ENCODE measurements at regions not wholly inside any gene's neighbourhood (a gene's known extent, or its start where the extent isn't known, plus 50 kb on each side); places are given as distances from the start of the nearest gene placed in this dataset.
"Not testable (repeated sequence)": the region's sequence is repeated elsewhere in the genome, so short reads cannot be mapped to it uniquely, and the experiment has no call there.

- DNase-seq, result not testable (repeated sequence)
Observed at GRCh38 chrX:128954697-128955096, 568.6 kb downstream of the SMARCA1 start.

DNA sequence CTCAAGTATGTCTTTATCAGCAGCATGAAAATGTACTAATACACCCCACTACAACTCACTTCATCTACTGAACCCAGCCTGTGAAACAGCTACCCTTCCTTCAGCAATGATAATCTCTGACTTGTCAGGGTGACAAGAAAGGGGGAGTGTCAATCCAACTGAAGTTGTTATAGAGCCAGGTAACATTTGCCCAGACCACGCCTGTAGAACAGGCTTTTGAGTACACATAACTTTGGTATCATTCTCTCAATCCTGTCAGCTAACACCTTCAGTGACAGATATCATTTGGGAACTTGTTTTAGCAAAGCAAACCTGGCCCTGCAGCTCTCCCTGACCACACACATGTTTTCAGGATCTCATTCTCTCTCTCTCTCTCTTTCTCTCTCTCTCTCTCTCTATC lies 592.2 kb downstream of the SMARCA1 start:
- DNase-seq, result no peak

- DNase-seq, result no peak
Observed at GRCh38 chrX:128929271-128930057, 593.8 kb downstream of the SMARCA1 start.

GRCh38 chrX:128928636-128929035 lies 594.7 kb downstream of the SMARCA1 start:
- no peak for DNase-seq

DNA sequence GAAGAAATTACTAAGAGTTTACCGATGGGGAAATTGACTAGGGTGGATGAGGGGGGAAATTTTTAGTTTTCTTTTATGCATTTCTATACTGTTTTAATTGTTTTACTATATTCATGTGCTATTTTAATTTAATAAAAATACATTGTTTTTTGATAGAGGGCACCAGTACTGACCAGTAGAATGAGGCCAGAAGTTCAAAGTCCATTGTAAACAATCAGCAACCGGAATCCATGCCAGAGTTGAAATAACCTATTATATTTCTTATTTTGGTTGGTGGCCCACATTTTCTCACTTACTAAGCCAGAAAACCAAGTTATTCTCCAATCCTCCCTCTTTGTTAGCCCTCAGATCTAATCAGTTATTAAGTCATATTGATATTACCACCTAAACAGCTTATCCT lies 595.9 kb downstream of the SMARCA1 start:
- DNase-seq, result no peak

- DNase-seq, result no peak
Observed at GRCh38 chrX:128906753-128907152, 616.5 kb downstream of the SMARCA1 start.

DNA sequence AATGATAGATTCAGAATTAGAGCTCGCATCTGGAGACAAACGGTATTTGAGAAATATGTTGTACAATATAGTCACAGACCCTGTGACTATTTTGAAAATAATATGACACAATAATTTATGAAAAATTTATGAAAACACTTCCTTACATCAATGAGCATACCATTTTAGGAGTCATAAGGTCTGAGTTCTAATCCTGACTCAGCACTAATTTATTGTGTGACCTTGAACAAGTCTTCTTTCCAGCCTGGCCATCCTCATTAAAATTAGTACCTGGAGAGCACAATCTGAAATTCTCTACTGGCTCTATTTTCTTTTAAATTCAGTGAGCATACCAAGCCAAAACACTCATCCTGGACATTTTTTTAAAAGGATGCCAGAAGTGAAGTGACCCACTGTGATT lies 622.3 kb downstream of the SMARCA1 start:
- no peak for DNase-seq

- no peak for DNase-seq
Observed at GRCh38 chrX:128897621-128898020, 625.7 kb downstream of the SMARCA1 start.

- no peak for DNase-seq
Observed at GRCh38 chrX:128891554-128891953, 631.7 kb downstream of the SMARCA1 start.

DNA sequence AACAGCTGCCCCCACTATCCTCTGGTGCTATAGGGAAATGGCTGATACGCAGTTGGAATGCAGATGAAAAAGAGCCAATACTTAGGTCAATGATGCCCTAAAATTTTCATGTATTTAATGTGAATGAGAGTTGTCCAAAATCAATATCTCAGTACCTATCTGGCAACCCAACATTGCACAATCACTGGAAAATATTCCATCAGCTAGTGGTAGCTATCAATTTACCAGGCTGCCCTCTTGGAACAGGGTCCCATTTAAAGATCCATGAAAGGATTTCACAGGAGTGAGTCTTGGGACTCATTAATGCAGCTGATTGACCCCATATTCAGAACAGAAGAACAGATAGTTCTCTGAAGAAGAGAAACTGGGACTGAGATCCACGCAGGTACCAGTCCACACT lies 638.9 kb downstream of the SMARCA1 start:
- DNase-seq, result no peak

- DNase-seq, result no peak
Observed at GRCh38 chrX:128883650-128884049, 639.6 kb downstream of the SMARCA1 start.

- no peak for DNase-seq
Observed at GRCh38 chrX:128870361-128870760, 652.9 kb downstream of the SMARCA1 start.

- no peak for DNase-seq
Observed at GRCh38 chrX:128862557-128862956, 660.7 kb downstream of the SMARCA1 start.

DNA sequence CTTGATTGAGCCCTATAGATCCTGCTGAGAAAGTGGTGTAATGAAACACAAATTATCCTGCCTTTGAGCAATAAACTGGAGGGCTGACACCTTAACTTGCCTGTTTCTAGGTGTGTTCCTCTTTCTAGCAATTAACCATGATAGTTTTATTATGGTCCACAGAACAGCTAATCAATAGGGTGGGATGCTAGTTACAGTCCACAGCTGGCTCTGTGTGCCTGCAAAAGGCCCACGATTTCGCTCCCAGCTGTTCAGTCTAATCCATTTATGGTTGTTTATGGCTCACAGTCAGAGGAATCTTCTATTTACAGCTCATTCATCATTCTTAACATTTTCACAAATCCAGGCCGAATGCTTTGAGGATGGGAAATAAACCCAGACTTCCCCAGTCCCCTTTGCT lies 674.9 kb downstream of the SMARCA1 start:
- no peak for DNase-seq

DNA sequence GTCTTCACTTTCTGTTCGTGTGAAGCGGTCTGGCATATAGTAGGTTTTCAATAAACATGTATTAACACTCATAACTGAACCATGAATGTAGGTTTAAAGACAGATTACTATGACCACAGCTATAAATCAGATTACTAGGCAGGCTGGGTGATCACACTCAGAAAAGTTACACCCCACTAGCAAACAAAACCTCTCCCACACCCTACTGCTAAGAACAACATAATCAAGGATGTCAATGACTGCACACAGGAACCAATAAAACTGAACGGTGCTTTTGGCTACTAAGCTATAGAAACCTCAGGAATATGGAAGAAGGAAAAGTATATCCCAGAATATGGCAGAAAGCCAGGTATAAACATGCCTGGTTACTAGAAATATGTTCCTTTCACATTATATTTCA lies 676.9 kb downstream of the SMARCA1 start:
- DNase-seq, result no peak

- DNase-seq, result no peak
Observed at GRCh38 chrX:128818690-128819089, 704.6 kb downstream of the SMARCA1 start.

DNA sequence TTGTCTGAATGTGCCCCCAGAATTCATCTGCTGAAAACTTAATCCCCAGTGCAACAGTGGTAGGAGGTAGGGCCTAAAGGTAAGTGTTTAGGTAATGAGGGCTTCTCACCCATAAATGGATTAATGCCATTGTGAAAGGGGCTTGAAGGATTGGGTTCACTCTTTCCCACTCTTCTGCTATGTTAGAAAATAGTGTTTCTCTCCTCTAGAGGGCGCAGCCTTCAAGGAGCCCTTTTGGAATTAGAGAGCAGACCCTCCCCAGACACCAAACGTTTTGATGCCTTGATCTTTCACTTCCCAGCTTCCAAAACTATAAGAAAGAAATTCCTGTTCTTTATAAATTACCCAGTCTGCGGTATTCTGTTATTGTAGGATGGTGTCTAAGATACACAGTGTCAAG lies 706.4 kb downstream of the SMARCA1 start:
- no peak for DNase-seq

DNA sequence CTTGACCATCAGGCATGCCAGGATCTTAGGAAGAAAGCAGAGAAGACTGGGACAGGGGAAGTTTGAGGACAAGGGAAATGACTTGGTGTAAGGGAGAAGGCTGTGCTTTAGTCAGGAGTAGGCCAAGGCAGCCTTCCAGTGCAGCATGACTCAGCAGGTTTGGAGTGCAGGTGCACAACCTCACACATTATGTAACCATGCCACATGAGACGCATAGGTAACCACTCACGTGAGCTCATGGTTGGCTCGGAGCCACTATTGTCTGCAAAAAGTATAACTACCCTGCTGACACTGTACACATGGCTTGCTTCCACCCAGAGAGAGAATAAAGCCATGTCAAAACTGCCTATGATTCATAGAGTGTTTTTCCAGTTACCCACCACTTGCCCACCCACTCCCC lies 715.9 kb downstream of the SMARCA1 start:
- DNase-seq, result no peak

DNA sequence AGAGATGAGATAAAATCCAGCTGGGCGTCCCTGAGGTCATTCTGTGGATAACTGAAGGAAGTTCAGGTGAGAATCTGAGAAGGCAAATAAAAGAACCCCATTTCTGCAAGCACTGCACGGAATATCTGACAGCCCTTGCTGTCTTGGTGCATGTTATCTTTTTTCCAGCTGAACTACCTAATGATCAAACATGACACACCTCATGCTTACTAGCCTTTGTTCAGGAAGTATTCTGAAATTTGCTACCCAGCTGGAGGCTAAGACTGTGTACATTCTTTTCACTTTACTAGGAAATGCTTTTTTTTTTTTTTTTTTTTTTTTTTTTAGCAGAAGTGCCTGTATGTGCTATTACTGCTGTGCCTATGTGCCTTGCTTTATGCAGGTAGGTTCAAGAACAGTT lies 718.1 kb downstream of the SMARCA1 start:
- no peak for DNase-seq

- no peak for DNase-seq
Observed at GRCh38 chrX:128804828-128805227, 718.5 kb downstream of the SMARCA1 start.

DNA sequence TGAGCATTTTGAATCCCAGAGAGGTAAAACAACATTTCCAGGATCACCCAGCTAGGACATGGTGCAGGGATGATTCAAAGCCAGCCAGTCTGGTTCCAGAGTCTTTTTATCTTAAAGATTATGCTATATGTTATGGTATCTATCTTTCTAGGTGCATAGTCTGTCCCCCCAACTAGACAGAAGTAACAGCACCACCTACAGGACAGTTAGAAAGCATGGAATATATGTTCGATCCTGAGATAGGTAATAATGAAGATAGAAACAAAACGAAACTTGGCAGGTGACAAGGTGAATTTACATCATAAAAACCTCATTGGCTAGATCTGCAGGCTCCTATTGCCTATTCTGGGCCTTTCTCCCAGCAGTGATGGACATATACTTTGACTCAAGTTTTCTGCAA lies 723.2 kb downstream of the SMARCA1 start:
- DNase-seq, result no peak

DNA sequence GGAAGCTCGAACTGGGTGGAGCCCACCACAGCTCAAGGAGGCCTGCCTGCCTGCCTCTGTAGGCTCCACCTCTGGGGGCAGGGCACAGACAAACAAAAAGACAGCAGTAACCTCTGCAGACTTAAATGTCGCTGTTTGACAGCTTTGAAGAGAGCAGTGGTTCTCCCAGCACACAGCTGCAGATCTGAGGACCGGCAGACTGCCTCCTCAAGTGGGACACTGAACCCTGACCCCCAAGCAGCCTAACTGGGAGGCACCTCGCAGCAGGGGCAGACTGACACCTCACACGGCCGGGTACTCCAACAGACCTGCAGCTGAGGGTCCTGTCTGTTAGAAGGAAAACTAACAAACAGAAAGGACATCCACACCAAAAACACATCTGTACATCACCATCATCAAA lies 730.9 kb upstream of the ACTRT1 start:
- not testable (repeated sequence) for DNase-seq

GRCh38 chrX:128781506-128781905 lies 729.3 kb upstream of the ACTRT1 start:
- no peak for DNase-seq

GRCh38 chrX:128780934-128781333 lies 728.7 kb upstream of the ACTRT1 start:
- DNase-seq, result no peak

GRCh38 chrX:128769495-128769894 lies 717.3 kb upstream of the ACTRT1 start:
- DNase-seq, result no peak
